ACHN (cell line): ENCODE measurements at regions not wholly inside any gene's neighbourhood (a gene's known extent, or its start where the extent isn't known, plus 50 kb on each side); places are given as distances from the start of the nearest gene placed in this dataset.
A peak's percentile ranks its signal among the peaks of the same experiment; 100 is the strongest.

Experiments used
- DNase-seq: peaks from one replicate; pipeline ENCODE4 v3.0.0-alpha.2; 2015
- in situ Hi-C: cut with HindIII; loops from 2 replicates; pipeline ENCODE4 v1.10.0; 2017; ENCODE audit warnings: low sequenced_read_pairs, low pct_ligation_motif_present, low pct_unique_long_range_greater_than_20kb

GRCh38 chr3:182682263-182683241 is 110.8 kb upstream of the ATP11B start:
- peak; percentile 53 for DNase-seq
- in situ Hi-C loops = no loop called here

- DNase-seq = peak; percentile 73
- in situ Hi-C loops = no loop called here
These were observed 109.9 kb upstream of the ATP11B start for GRCh38 chr3:182683453-182683852.

- no peak for DNase-seq
- in situ Hi-C loops = no loop called here
These were observed 109.4 kb upstream of the ATP11B start for GRCh38 chr3:182683858-182684257.

- no peak for DNase-seq
- in situ Hi-C loops = no loop called here
These were observed 107.0 kb upstream of the ATP11B start for GRCh38 chr3:182686033-182686886.

- DNase-seq = no peak
- in situ Hi-C loops = no loop called here
These were observed 103.1 kb upstream of the ATP11B start for GRCh38 chr3:182690172-182690571.

- no peak for DNase-seq
- in situ Hi-C loops = no loop called here
These were observed 101.3 kb upstream of the ATP11B start for GRCh38 chr3:182692021-182692420.

GRCh38 chr3:182692695-182693094 is 100.6 kb upstream of the ATP11B start:
- in situ Hi-C loops = no loop called here
- DNase-seq = no peak

GRCh38 chr3:182693723-182694122 is 99.6 kb upstream of the ATP11B start:
- DNase-seq = no peak
- in situ Hi-C loops = no loop called here

GRCh38 chr3:182696916-182697315 is 96.4 kb upstream of the ATP11B start:
- DNase-seq = no peak
- in situ Hi-C loops = no loop called here

- in situ Hi-C loops = no loop called here
- DNase-seq = no peak
These were observed 95.9 kb upstream of the ATP11B start for GRCh38 chr3:182697345-182697919.

GRCh38 chr3:182698078-182698477 is 95.2 kb upstream of the ATP11B start:
- in situ Hi-C loops = no loop called here

GRCh38 chr3:182699550-182700170 is 93.6 kb upstream of the ATP11B start:
- in situ Hi-C loops = no loop called here
- DNase-seq = no peak

More at GRCh38 chr3:182698078-182698477, 95.2 kb upstream of the ATP11B start:
- no peak for DNase-seq

- no peak for DNase-seq
- in situ Hi-C loops = no loop called here
These were observed 91.1 kb upstream of the ATP11B start for GRCh38 chr3:182702216-182702615.

GRCh38 chr3:182703233-182703632 is 90.1 kb upstream of the ATP11B start:
- DNase-seq = no peak
- in situ Hi-C loops = no loop called here

- no peak for DNase-seq
- in situ Hi-C loops = no loop called here
These were observed 88.4 kb upstream of the ATP11B start for GRCh38 chr3:182704926-182705325.

GRCh38 chr3:182708810-182709209 is 84.5 kb upstream of the ATP11B start:
- DNase-seq = no peak
- in situ Hi-C loops = no loop called here

GRCh38 chr3:182709306-182709705 is 84.0 kb upstream of the ATP11B start:
- no peak for DNase-seq
- in situ Hi-C loops = no loop called here

- in situ Hi-C loops = no loop called here
- peak; percentile 24 for DNase-seq
These were observed 82.6 kb upstream of the ATP11B start for GRCh38 chr3:182710557-182711157.
